ENCODE measurements at regions not wholly inside any gene's neighbourhood (a gene's known extent, or its start where the extent isn't known, plus 50 kb on each side); places are given as distances from the start of the nearest gene placed in this dataset.

DNA sequence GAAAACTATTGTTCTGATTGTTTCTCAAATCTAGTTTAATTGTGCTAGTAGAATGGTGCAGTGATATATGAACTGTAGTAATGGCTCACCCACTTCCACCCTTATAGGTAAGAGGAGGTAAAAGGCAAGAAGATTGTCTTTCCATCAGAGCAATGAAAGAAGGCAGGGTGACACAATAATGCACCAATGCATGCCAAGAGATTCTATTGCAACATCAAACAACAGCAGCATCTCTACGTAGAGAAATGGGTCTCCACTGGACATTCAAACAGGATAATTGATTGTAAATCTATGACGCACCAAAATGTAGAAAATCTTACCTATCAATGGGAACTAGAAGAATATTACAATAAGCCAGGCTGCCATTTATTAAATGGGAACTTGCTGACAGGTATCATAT lies 107.0 kb upstream of the ISL1 start:
- no peak overlapping the region for H3K4me2 ChIP-seq (ENCODE audit: low read length)
- H2BK12ac ChIP-seq (ENCODE audit: low read length): no peak overlapping the region
- WGBS (ENCODE audit: extremely low coverage, insufficient coverage, insufficient read length): no CpG with 5 or more reads among the region's 2 CpGs
- H3K23ac ChIP-seq (ENCODE audit: low read length): no peak overlapping the region
- no peaks in the 10 kb centered on the region for H3K79me1 ChIP-seq (ENCODE audit: low read length)
- no peak overlapping the region for H4K91ac ChIP-seq (ENCODE audit: low read depth, low read length)
- H3K9ac ChIP-seq (ENCODE audit: low read length): no peak overlapping the region
- H3K9me3 ChIP-seq (ENCODE audit: insufficient read depth, low read depth, low read length): no peaks in the 10 kb centered on the region
- no peaks in the 10 kb centered on the region for H3K79me2 ChIP-seq (ENCODE audit: control insufficient read depth, insufficient read depth, low read length, poor library complexity)
- H2BK5ac ChIP-seq (ENCODE audit: low read depth, low read length, poor library complexity): no peak overlapping the region
- no peak overlapping the region for H3K27ac ChIP-seq (ENCODE audit: low read depth, low read length)
- H3K27me3 ChIP-seq (ENCODE audit: insufficient read depth, low read length): no peaks in the 10 kb centered on the region
- no peak for DNase-seq
- H3K4ac ChIP-seq (ENCODE audit: low read depth, low read length): no peak overlapping the region
- no peak overlapping the region for H2BK120ac ChIP-seq (ENCODE audit: insufficient read depth, low read length, poor library complexity)
- no peak overlapping the region for H2AK5ac ChIP-seq (ENCODE audit: low read length)
- no peaks in the 10 kb centered on the region for H3K4me1 ChIP-seq (ENCODE audit: control insufficient read depth in 1 of 2, insufficient read depth in 2 of 2, low read length in 2 of 2)
- no peak overlapping the region for H2AFZ ChIP-seq (ENCODE audit: insufficient read depth, low read length, poor library complexity)
- H3K4me3 ChIP-seq (ENCODE audit: low read depth, low read length): no peak overlapping the region
- H3K18ac ChIP-seq (ENCODE audit: low read length): no peak overlapping the region
- no peak overlapping the region for H4K8ac ChIP-seq (ENCODE audit: low read depth, low read length)
- H4K12ac ChIP-seq (ENCODE audit: low read depth, low read length): no peak overlapping the region
- H3K14ac ChIP-seq (ENCODE audit: low read length): no peak overlapping the region
- H3K36me3 ChIP-seq (ENCODE audit: control insufficient read depth in 1 of 2, insufficient read depth in 2 of 2, low read length in 2 of 2): no peaks in the 10 kb centered on the region

DNA sequence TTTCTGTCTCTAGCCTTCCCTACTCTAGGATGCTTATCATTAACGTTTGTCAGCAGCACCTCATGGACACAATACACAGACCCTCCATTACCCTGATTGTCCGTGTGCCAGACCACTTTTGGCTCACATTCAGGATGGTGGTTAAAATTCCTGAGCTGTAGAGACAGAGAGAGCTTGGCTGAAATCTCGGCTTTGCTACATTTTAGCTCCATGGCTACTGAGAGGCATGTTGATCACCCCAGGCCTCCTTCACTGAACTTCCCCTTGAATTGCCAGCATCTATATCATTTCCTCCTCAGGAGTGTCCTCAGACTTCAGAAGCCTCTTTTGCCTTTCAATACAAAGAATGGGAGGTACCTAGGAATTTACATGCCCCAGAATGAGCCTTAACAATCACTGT lies 104.7 kb upstream of the ISL1 start:
- no peak overlapping the region for H3K9ac ChIP-seq (ENCODE audit: low read length)
- H2BK12ac ChIP-seq (ENCODE audit: low read length): no peak overlapping the region
- no peak overlapping the region for H3K23ac ChIP-seq (ENCODE audit: low read length)
- no peaks in the 10 kb centered on the region for H3K79me2 ChIP-seq (ENCODE audit: control insufficient read depth, insufficient read depth, low read length, poor library complexity)
- no peaks in the 10 kb centered on the region for H3K36me3 ChIP-seq (ENCODE audit: control insufficient read depth in 1 of 2, insufficient read depth in 2 of 2, low read length in 2 of 2)
- WGBS (ENCODE audit: extremely low coverage, insufficient coverage, insufficient read length): no CpG with 5 or more reads among the region's 3 CpGs
- H3K4me1 ChIP-seq (ENCODE audit: control insufficient read depth in 1 of 2, insufficient read depth in 2 of 2, low read length in 2 of 2): no peaks in the 10 kb centered on the region
- no peak overlapping the region for H4K8ac ChIP-seq (ENCODE audit: low read depth, low read length)
- H3K27ac ChIP-seq (ENCODE audit: low read depth, low read length): no peak overlapping the region
- no peaks in the 10 kb centered on the region for H3K79me1 ChIP-seq (ENCODE audit: low read length)
- no peak overlapping the region for H4K91ac ChIP-seq (ENCODE audit: low read depth, low read length)
- no peak overlapping the region for H3K18ac ChIP-seq (ENCODE audit: low read length)
- DNase-seq: no peak
- H3K27me3 ChIP-seq (ENCODE audit: insufficient read depth, low read length): no peaks in the 10 kb centered on the region
- no peak overlapping the region for H2AK5ac ChIP-seq (ENCODE audit: low read length)
- H4K12ac ChIP-seq (ENCODE audit: low read depth, low read length): no peak overlapping the region
- H2BK5ac ChIP-seq (ENCODE audit: low read depth, low read length, poor library complexity): no peak overlapping the region
- H3K4me3 ChIP-seq (ENCODE audit: low read depth, low read length): no peak overlapping the region
- no peaks in the 10 kb centered on the region for H3K9me3 ChIP-seq (ENCODE audit: insufficient read depth, low read depth, low read length)
- no peak overlapping the region for H3K14ac ChIP-seq (ENCODE audit: low read length)
- no peak overlapping the region for H2BK120ac ChIP-seq (ENCODE audit: insufficient read depth, low read length, poor library complexity)
- no peak overlapping the region for H3K4ac ChIP-seq (ENCODE audit: low read depth, low read length)
- H2AFZ ChIP-seq (ENCODE audit: insufficient read depth, low read length, poor library complexity): no peak overlapping the region
- H3K4me2 ChIP-seq (ENCODE audit: low read length): no peak overlapping the region

DNA sequence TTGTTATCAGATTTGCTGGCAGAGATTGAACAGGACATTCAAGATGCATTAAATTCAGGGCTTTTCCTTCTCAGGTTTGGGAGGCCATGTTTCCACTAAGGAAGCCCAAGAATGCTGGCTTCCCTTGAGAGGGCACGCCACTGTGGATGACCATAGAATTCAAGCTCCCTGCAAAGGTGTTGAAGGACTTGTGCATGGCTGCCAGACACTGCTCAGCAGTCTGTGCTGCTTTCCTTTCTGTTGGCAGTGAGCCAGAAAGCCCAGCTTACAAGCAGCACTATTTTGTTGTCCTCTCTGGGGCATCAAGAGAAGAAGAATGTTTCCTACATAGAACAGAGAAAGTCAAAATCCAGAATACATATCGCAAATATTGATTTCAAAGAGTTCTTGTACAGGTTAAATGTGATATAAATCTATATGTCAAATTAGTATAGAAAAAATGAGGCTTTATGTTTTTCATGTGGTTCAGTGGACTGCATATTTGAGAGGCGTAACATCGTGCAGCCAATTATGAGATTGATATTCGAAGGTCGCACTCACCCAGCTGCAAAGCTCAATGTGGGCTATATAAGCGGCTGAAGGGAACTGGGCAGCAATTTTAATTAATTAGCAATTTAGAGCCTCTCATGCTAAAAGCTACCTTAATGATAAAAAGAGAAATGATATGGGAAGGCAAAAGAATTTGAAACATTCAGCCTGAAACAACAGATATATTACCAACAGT lies 103.1 kb upstream of the ISL1 start:
- no peak overlapping the region for H3K4ac ChIP-seq (ENCODE audit: low read depth, low read length)

DNA sequence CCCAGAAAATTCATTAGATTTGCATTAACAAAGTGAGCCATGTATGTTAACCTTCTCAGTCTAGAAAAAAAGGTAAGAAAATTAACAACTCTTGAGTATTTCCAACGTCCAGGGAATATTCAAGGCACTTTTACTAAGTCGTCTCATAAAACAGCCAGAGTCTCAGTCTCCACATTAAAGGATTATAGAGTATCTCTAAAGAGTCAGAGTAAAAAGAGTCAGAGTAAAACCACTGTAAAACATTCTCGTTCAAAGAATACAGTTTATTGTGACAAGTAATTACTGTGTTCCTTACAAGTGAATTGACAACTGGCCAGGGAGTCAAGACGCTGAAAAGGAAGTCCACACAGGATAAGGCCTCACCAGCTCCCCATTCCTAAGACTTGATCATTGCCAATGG lies 97.2 kb upstream of the ISL1 start:
- no CpG with 5 or more reads among the region's 4 CpGs for WGBS (ENCODE audit: extremely low coverage, insufficient coverage, insufficient read length)
- Histone ChIP-seq H3K4ac (ENCODE audit: low read depth, low read length) (no peak overlapping the region), H3K14ac (ENCODE audit: low read length) (no peak overlapping the region), H2BK12ac (ENCODE audit: low read length) (no peak overlapping the region), H2BK5ac (ENCODE audit: low read depth, low read length, poor library complexity) (no peak overlapping the region), H2AFZ (ENCODE audit: insufficient read depth, low read length, poor library complexity) (no peak overlapping the region), H3K9me3 (ENCODE audit: insufficient read depth, low read depth, low read length) (no peaks in the 10 kb centered on the region), H3K4me3 (ENCODE audit: low read depth, low read length) (no peak overlapping the region), H2AK5ac (ENCODE audit: low read length) (no peak overlapping the region), H4K8ac (ENCODE audit: low read depth, low read length) (no peak overlapping the region), H2BK120ac (ENCODE audit: insufficient read depth, low read length, poor library complexity) (no peak overlapping the region), H3K79me2 (ENCODE audit: control insufficient read depth, insufficient read depth, low read length, poor library complexity) (no peaks in the 10 kb centered on the region), H3K27me3 (ENCODE audit: insufficient read depth, low read length) (no peaks in the 10 kb centered on the region), H3K4me2 (ENCODE audit: low read length) (no peak overlapping the region), H3K4me1 (ENCODE audit: control insufficient read depth in 1 of 2, insufficient read depth in 2 of 2, low read length in 2 of 2) (no peaks in the 10 kb centered on the region), H4K12ac (ENCODE audit: low read depth, low read length) (no peak overlapping the region), H3K18ac (ENCODE audit: low read length) (no peak overlapping the region), H3K23ac (ENCODE audit: low read length) (no peak overlapping the region), H3K79me1 (ENCODE audit: low read length) (no peaks in the 10 kb centered on the region), H3K36me3 (ENCODE audit: control insufficient read depth in 1 of 2, insufficient read depth in 2 of 2, low read length in 2 of 2) (no peaks in the 10 kb centered on the region), H3K9ac (ENCODE audit: low read length) (no peak overlapping the region), H3K27ac (ENCODE audit: low read depth, low read length) (no peak overlapping the region), H4K91ac (ENCODE audit: low read depth, low read length) (no peak overlapping the region)
- DNase-seq: no peak

More for the DNA sequence above, 103.1 kb upstream of the ISL1 start:
- no peaks in the 10 kb centered on the region for H3K79me2 ChIP-seq (ENCODE audit: control insufficient read depth, insufficient read depth, low read length, poor library complexity)
- no peak overlapping the region for H3K27ac ChIP-seq (ENCODE audit: low read depth, low read length)
- H3K9me3 ChIP-seq (ENCODE audit: insufficient read depth, low read depth, low read length): no peaks in the 10 kb centered on the region
- no peaks in the 10 kb centered on the region for H3K27me3 ChIP-seq (ENCODE audit: insufficient read depth, low read length)
- no peak for DNase-seq
- H2BK12ac ChIP-seq (ENCODE audit: low read length): no peak overlapping the region
- no peak overlapping the region for H4K8ac ChIP-seq (ENCODE audit: low read depth, low read length)
- H3K4me2 ChIP-seq (ENCODE audit: low read length): no peak overlapping the region
- H3K23ac ChIP-seq (ENCODE audit: low read length): no peak overlapping the region
- H2BK120ac ChIP-seq (ENCODE audit: insufficient read depth, low read length, poor library complexity): no peak overlapping the region
- H4K91ac ChIP-seq (ENCODE audit: low read depth, low read length): no peak overlapping the region
- no peak overlapping the region for H3K4me3 ChIP-seq (ENCODE audit: low read depth, low read length)
- H3K4me1 ChIP-seq (ENCODE audit: control insufficient read depth in 1 of 2, insufficient read depth in 2 of 2, low read length in 2 of 2): no peaks in the 10 kb centered on the region
- no peak overlapping the region for H3K14ac ChIP-seq (ENCODE audit: low read length)
- WGBS (ENCODE audit: extremely low coverage, insufficient coverage, insufficient read length): no CpG with 5 or more reads among the region's 7 CpGs
- no peak overlapping the region for H2AK5ac ChIP-seq (ENCODE audit: low read length)
- H3K18ac ChIP-seq (ENCODE audit: low read length): no peak overlapping the region
- no peak overlapping the region for H2BK5ac ChIP-seq (ENCODE audit: low read depth, low read length, poor library complexity)
- H2AFZ ChIP-seq (ENCODE audit: insufficient read depth, low read length, poor library complexity): no peak overlapping the region
- H3K36me3 ChIP-seq (ENCODE audit: control insufficient read depth in 1 of 2, insufficient read depth in 2 of 2, low read length in 2 of 2): no peaks in the 10 kb centered on the region
- H3K9ac ChIP-seq (ENCODE audit: low read length): no peak overlapping the region
- no peaks in the 10 kb centered on the region for H3K79me1 ChIP-seq (ENCODE audit: low read length)
- H4K12ac ChIP-seq (ENCODE audit: low read depth, low read length): no peak overlapping the region
